Loucy (cell line): ENCODE measurements at regions not wholly inside any gene's neighbourhood (a gene's known extent, or its start where the extent isn't known, plus 50 kb on each side); places are given as distances from the start of the nearest gene placed in this dataset.

ENCODE experiments used
- H2AFZ ChIP-seq: fragments of 200-600 bp; sonication (generic); 2 replicates; pipeline ENCODE4 v1.6.0; 2016; ENCODE audit warnings: antibody characterized with exemption, mild to moderate bottlenecking, low read length, moderate library complexity
- H3F3A ChIP-seq: fragments of 200-600 bp; 2 replicates; pipeline ENCODE4 v1.6.0; 2016; ENCODE audit warnings: antibody characterized with exemption, low read depth, mild to moderate bottlenecking
- H3K27me3 ChIP-seq: fragments of 200-600 bp; sonication (generic); 2 replicates; pipeline ENCODE4 v1.6.1; 2014; ENCODE audit warnings: low read length, mild to moderate bottlenecking; ENCODE audit not compliant: insufficient read depth, poor library complexity, severe bottlenecking
- H3K36me3 ChIP-seq: fragments of 200-600 bp; sonication (generic); 2 replicates; pipeline ENCODE4 v1.6.1; 2016; ENCODE audit warnings: low read length; ENCODE audit not compliant: insufficient read depth
- H3K4me1 ChIP-seq: fragments of 200-600 bp; sonication (generic); 2 replicates; pipeline ENCODE4 v1.5.1; 2014; ENCODE audit warnings: low read length, mild to moderate bottlenecking; ENCODE audit not compliant: insufficient read depth, poor library complexity, severe bottlenecking
- H3K4me2 ChIP-seq: fragments of 200-600 bp; sonication (generic); 2 replicates; pipeline ENCODE4 v1.6.0; 2014; ENCODE audit warnings: antibody characterized with exemption, low read length, low read depth, mild to moderate bottlenecking; ENCODE audit not compliant: poor library complexity, severe bottlenecking
- H3K4me3 ChIP-seq: fragments of 200-600 bp; sonication (generic); 2 replicates; pipeline ENCODE4 v1.5.1; 2014; ENCODE audit warnings: low read length, mild to moderate bottlenecking, mixed read lengths; ENCODE audit not compliant: poor library complexity, severe bottlenecking
- H3K79me2 ChIP-seq: fragments of 200-600 bp; sonication (generic); 2 replicates; pipeline ENCODE4 v1.6.1; 2014; ENCODE audit warnings: low read length; ENCODE audit not compliant: insufficient read depth
- H3K9ac ChIP-seq: fragments of 200-600 bp; sonication (generic); 2 replicates; pipeline ENCODE4 v1.6.0; 2014; ENCODE audit warnings: mild to moderate bottlenecking, low read depth, low read length, moderate library complexity; ENCODE audit not compliant: poor library complexity, severe bottlenecking
- H3K9me2 ChIP-seq: fragments of 200-600 bp; sonication (generic); replicated peaks from 2 replicates; pipeline ENCODE4 v1.6.1; 2016; ENCODE audit warnings: low read depth, low read length, mixed read lengths
- H3K9me3 ChIP-seq: fragments of 200-600 bp; sonication (generic); 2 replicates; pipeline ENCODE4 v1.6.1; 2014; ENCODE audit warnings: mild to moderate bottlenecking, antibody characterized with exemption, low read length, low read depth; ENCODE audit not compliant: insufficient read depth
- H4K20me1 ChIP-seq: fragments of 200-600 bp; sonication (generic); 2 replicates; pipeline ENCODE4 v1.6.0; 2014; ENCODE audit warnings: antibody characterized with exemption, low read length, mild to moderate bottlenecking; ENCODE audit not compliant: insufficient read depth, poor library complexity, severe bottlenecking
- CTCF ChIP-seq: fragments of 200-600 bp; sonication (generic); conservative IDR thresholded peaks from 2 replicates; pipeline ENCODE4 v1.5.1; 2014; ENCODE audit warnings: mild to moderate bottlenecking, antibody characterized with exemption, low read length
- EZH2phosphoT487 ChIP-seq: fragments of 200-600 bp; IDR thresholded peaks from 2 replicates; pipeline ENCODE4 v1.6.1; 2018; ENCODE audit warnings: antibody characterized with exemption, mild to moderate bottlenecking, moderate library complexity, borderline replicate concordance

- H3F3A ChIP-seq, result no peaks in the 10 kb centered on the region
- peaks cover 32% of the 10 kb centered on the region for H3K27me3 ChIP-seq
- H2AFZ ChIP-seq, result no peak overlapping the region; the same call in 1 of the 2 replicates
- no peaks in the 10 kb centered on the region for H3K36me3 ChIP-seq
- no peaks in the 10 kb centered on the region for H3K9me3 ChIP-seq
- H4K20me1 ChIP-seq, result no peaks in the 10 kb centered on the region
- H3K9me2 ChIP-seq, result no peaks in the 10 kb centered on the region
- no peak overlapping the region for H3K9ac ChIP-seq
- peak overlapping the region; percentile 58 for H3K4me3 ChIP-seq
- no peak for TF ChIP-seq CTCF
- H3K4me2 ChIP-seq, result peak overlapping the region; percentile 50
- H3K4me1 ChIP-seq, result no peaks in the 10 kb centered on the region
- H3K79me2 ChIP-seq, result no peaks in the 10 kb centered on the region
Measured at GRCh38 chr3:14320219-14320618, 82.2 kb upstream of the SLC6A6 start.

- H2AFZ ChIP-seq, result no peak overlapping the region
- H4K20me1 ChIP-seq, result no peaks in the 10 kb centered on the region
- peaks cover 14% of the 10 kb centered on the region for H3K27me3 ChIP-seq
- no peaks in the 10 kb centered on the region for H3K9me2 ChIP-seq
- no peaks in the 10 kb centered on the region for H3K9me3 ChIP-seq
- H3K79me2 ChIP-seq, result no peaks in the 10 kb centered on the region
- no peak overlapping the region for H3K9ac ChIP-seq
- H3K4me1 ChIP-seq, result no peaks in the 10 kb centered on the region
- no peaks in the 10 kb centered on the region for H3F3A ChIP-seq
- no peaks in the 10 kb centered on the region for H3K36me3 ChIP-seq
- no peak overlapping the region for H3K4me2 ChIP-seq
- TF ChIP-seq CTCF (no peak), EZH2phosphoT487 (no peak)
- no peak overlapping the region for H3K4me3 ChIP-seq
Measured at GRCh38 chr3:14322001-14322400, 80.4 kb upstream of the SLC6A6 start.

GRCh38 chr3:14322667-14323295 is 79.6 kb upstream of the SLC6A6 start:
- peaks cover 8% of the 10 kb centered on the region for H3K27me3 ChIP-seq
- no peak overlapping the region for H3K4me2 ChIP-seq
- no peaks in the 10 kb centered on the region for H3K36me3 ChIP-seq
- H3K79me2 ChIP-seq, result no peaks in the 10 kb centered on the region
- no peaks in the 10 kb centered on the region for H4K20me1 ChIP-seq
- no peaks in the 10 kb centered on the region for H3F3A ChIP-seq
- H3K9me2 ChIP-seq, result no peaks in the 10 kb centered on the region
- no peaks in the 10 kb centered on the region for H3K4me1 ChIP-seq
- no peaks in the 10 kb centered on the region for H3K9me3 ChIP-seq
- H3K4me3 ChIP-seq, result no peak overlapping the region
- TF ChIP-seq EZH2phosphoT487 (no peak), CTCF (no peak)
- H2AFZ ChIP-seq, result no peak overlapping the region
- no peak overlapping the region for H3K9ac ChIP-seq
